Stimulated activated CD8-positive, alpha-beta memory T cell treated with anti-CD3 and anti-CD28 coated beads, Interleukin-4, amount 100 ng/mL, for 24 hours (primary cell): ENCODE measurements at regions not wholly inside any gene's neighbourhood (a gene's known extent, or its start where the extent isn't known, plus 50 kb on each side); places are given as distances from the start of the nearest gene placed in this dataset.
"Not testable (repeated sequence)": the region's sequence is repeated elsewhere in the genome, so short reads cannot be mapped to it uniquely, and the experiment has no call there.

Experiments used
- DNase-seq: peaks from one replicate; pipeline ENCODE4 v3.0.0-alpha.2; 2020; ENCODE audit warnings: low read depth

DNA sequence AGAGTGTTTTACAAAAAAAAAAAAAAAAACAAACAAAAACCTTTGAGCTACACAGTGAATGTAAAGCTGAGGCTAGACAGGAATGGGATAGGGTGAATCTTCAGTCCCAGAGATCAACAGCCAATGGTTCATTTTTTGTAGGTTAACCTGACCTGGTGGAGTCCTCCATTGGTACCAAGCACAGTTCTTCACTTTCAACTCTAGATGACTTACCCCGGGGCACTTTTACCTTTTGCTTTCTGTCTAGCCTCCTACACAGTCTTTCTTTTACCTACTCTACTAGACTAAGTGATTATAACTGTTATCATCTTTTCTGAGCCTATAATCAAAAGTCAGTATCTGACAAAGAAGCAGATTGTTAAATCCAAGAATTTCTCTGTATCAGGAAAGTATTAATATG is 50.9 kb downstream of the ANXA2R start:
- no peak for DNase-seq

DNA sequence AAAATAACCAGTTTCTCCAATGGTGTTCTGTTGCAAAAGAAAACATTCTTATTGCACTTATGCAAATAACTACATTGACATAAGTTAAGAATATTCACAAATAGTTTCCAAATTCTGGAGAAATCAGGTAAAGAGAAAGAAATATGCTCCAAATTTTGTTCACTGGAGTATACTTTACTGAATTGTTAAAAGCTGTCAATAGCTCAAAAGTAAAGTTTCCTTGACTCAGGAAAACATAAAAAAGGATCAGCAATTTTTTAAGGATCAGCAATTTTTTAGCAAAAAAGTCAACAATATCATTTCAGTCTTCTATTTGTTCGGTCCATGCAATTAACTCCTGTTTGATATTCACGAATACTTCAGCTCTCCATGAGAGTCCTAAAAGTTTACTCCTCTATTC is 51.6 kb downstream of the ANXA2R start:
- DNase-seq, result no peak

DNA sequence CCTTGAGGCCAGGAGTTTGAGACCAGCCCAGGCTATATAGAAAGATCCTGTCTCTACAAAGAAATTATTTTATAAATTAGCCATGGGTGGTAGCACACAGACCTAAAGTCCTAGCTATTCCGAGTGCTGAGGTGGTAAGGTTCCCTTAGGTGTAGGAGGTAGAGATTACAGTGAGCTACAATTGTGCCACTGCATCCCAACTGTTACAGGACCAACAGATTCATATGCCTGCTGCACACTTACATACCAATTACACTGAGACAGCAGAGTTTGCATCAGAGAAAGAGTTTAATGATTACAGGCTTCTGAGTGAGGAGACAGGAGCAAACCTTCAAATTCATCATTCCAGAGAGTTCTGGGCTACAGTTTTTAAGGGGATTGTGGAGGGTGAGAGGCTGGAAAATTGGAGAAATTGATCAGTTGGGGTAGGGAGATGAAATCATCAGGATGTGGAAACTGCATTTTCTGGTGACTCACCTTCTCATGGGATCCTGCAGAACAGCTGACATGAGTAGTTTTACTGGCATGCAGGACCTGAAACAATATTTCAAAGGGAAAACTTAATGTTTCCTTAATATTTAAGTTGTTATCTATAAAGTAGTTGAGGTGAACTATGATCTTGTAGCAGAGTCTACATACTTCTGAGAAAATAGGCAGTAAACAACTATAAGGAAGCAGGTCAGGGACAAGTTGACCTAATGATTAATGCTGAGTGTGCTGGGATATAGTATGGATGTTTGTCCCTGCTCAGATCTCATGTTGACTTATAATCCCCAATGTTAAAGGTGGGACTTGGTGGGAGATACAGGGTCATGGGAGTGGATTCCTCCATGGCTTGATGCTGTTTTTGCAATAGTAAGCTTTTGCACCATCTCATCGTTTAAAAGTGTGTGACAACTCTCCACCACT is 54.7 kb downstream of the ANXA2R start:
- no peak for DNase-seq

DNA sequence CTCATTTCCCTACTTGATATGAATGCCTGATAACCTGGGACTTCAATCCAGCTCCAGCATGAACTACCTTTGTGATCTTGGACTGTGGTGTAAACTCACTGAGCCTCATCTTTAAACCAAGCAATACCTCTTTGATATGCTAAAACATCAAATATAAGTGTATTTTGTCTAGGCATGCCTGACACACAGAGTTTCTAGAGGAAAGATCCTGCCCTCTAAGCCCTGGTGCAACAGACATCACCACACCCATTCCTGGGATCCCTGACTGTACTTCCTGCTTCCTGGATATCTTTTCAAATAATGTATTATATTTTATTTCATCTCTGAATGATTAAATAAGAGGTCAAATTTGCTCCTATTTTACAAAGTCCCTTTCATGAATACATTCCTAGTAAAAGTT is 55.8 kb downstream of the ANXA2R start:
- no peak for DNase-seq

DNA sequence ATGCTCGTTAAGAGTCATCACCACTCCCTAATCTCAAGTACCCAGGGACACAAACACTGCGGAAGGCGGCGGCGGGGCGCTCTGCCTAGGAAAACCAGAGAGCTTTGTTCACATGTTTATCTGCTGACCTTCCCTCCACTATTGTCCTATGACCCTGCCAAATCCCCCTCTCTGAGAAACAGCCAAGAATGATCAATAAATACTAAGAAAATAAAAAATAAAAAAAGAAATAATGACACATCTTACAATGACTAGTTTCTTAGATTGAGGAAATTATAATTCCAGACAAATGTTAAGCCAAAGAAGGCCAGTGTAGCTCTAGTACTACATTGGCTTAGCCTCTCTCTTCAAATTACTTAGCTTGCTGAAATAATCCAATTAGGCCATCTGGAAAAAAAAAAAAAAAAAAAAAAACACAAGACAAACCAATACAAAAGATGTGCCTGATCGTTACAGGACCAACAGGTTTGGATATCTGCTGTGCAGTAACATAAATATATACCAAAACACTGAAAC is 58.0 kb downstream of the ANXA2R start:
- no peak for DNase-seq

DNA sequence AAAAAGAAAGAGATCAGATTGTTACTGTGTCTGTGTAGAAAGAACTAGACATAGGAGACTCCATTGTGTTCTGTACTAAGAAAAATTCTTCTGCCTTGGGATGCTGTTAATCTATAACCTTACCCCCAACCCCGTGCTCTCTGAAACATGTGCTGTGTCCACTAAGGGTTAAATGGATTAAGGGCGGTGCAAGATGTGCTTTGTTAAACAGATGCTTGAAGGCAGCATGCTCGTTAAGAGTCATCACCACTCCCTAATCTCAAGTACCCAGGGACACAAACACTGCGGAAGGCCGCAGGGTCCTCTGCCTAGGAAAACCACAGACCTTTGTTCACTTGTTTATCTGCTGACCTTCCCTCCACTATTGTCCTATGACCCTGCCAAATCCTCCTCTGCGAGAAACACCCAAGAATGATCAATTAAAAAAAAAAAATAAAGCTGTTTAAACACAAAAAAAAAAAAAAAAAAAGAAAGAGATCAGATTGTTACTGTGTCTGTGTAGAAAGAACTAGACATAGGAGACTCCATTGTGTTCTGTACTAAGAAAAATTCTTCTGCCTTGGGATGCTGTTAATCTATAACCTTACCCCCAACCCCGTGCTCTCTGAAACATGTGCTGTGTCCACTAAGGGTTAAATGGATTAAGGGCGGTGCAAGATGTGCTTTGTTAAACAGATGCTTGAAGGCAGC is 58.6 kb downstream of the ANXA2R start:
- DNase-seq, result not testable (repeated sequence)

DNA sequence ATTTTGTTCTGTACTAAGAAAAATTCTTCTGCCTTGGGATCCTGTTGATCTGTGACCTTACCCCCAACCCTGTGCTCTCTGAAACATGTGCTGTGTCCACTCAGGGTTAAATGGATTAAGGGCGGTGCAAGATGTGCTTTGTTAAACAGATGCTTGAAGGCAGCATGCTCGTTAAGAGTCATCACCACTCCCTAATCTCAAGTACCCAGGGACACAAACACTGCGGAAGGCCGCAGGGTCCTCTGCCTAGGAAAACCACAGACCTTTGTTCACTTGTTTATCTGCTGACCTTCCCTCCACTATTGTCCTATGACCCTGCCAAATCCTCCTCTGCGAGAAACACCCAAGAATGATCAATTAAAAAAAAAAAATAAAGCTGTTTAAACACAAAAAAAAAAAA is 59.1 kb downstream of the ANXA2R start:
- DNase-seq, result not testable (repeated sequence)

DNA sequence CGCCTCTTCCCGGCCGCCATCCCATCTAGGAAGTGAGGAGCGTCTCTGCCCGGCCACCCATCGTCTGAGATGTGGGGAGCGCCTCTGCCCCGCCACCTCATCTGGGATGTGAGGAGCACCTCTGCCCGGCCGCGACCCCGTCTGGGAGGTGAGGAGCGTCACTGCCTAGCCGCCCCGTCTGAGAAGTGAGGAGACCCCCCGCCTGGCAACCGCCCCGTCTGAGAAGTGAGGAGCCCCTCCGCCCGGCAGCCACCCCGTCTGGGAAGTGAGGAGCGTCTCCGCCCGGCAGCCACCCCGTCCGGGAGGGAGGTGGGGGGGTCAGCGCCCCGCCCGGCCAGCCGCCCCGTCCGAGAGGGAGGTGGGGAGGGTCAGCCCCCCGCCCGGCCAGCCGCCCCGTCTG is 59.7 kb downstream of the ANXA2R start:
- not testable (repeated sequence) for DNase-seq

DNA sequence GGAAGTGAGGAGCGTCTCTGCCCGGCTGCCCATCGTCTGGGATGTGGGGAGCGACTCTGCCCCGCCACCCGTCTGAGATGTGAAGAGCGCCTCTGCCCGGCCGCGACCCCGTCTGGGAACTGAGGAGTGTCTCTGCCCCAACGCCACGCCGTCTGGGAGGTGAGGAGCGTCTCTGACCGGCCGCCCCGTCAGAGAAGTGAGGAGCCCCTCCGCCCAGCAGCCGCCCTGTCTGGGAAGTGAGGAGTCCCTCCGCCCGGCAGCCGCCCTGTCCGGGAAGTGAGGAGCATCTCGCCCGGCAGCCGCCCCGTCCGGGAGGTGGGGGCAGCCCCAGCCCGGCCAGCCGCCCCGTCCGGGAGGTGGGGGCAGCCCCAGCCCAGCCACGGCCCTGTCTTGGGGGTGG is 60.9 kb downstream of the ANXA2R start:
- DNase-seq, result not testable (repeated sequence)

DNA sequence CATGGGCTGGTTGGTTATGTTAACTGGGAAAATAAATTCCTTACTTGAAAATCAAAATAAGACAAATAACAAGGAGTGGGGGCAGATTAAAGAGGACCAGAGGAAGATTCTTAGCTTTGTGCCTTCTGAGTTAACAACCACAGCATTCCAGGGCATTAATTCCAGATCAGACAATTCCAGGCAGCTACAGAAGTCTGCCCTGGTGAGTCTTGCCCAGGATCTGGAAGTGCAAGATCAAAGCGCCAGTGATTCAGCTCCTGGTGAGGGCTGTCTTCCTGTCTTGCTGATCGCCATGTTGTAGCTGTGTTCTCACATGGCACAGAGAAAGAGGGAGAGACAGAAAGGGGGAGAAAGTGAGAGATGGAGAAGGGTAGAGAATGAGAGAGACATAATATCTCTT is 65.6 kb downstream of the ANXA2R start:
- no peak for DNase-seq

DNA sequence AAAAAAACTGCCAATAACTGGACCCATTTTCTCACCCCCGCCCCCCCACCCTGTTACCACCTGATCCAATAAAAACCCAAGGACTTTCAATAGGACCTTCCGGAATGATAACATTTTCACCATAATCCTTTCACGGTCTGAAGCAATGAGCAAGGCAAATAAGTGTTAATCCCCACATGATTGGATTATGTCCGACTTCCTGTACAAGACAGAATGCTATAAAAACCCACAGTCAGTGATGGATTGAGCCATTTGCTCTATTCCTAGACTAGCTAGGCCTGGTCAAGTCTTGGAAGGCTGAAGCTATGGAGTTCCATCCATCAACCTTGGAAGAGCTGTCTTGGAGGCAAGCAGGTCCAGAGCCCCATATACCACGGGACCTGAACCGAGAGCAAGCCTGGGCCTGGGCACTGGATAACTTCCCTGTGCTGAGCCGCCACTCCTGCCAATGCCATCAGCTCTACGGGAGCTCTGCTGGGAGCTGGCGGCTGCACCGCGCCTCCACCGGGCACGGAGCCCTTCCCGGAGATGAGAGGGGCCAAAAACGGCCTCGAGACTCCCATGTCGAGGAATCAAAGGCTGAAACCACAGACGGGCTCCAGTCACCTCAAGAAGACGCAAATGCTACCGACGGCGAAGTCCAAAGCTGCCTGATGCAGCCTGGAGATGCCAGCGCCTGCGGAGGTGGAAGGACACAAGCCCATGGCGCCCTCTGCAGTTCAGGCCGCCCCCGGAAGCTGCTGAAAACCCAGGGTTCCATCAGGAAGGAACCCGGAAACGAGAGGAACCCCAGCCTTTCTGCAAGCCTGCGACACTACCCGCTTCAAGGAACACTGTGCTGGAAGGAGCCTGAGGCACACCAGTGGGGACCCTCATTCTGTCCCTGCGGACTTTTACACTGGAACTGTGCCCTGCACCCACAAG is 69.2 kb downstream of the ANXA2R start:
- DNase-seq, result no peak

DNA sequence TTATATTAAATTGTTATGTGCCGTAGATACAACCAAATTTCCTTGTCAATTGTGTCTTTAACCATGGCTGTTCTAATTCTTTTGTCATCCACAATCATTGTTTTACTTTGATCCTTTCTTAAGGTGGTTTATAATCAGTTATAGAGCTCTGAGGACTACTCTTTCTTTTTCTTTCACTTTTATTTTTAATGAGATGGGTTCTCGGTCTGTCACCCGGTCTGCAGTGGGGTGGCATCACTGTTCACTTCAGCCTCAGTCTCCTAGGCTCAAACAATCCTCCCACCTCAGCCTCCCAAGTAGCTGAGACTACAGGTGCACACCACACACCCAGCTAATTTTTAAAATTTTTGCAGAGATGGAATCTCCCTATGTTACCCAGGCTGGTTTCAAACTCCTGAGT is 74.2 kb downstream of the ANXA2R start:
- DNase-seq, result no peak

DNA sequence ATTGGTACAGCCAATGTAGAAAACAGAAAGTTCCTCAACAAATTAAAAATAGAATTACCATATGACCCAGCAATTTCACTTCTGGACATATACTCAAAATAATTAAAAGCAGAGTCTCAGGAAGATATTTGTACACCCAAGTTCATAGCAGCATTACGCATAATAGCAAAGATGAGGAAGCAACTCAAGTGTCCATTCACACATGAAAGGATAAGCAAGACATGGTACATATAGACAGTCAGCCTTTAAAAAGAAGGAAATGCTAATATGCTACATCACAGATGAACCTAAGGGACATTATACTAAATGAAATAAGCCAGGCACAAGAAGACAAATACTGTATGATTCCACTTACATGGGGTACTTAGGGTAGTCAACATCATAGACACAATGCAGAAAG is 76.7 kb downstream of the ANXA2R start:
- DNase-seq, result no peak

DNA sequence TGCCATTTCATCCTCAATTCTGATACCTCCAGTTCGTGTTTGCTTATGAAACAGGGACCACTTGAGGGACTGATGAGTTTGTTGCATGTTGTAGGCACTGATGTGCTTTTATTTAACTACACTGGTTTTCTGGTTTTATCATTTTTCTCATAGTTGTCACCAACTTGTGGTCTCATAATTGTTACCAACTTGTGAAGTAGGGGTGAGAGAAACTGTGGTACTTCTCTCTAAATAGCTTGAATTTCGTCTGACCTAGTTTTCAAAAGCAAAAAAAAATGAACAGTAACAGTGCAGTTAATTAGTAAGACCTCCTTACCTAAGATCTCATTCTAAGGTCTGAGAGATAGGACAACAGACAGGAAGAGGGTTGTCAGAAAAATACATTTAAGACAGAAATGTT is 78.0 kb downstream of the ANXA2R start:
- DNase-seq, result no peak

DNA sequence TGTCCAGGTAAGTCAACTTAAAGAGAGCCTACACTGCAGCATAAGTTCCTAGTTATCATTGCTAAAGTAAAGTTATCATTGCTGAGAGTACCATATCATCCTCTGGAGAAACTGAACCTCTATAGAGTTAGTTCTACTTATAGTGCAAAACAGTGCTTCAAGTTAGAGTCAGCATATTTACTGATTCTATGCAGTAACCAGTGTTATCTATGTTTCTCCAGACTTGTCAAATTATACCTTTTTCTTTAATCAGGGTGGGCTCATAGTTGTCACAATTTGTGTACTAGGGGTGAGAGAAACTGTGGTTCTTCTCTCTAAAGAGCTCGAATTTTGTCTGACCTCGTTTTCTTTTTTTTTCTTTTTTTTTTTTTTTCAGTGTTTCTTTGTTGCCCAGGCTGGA is 79.6 kb downstream of the ANXA2R start:
- no peak for DNase-seq

DNA sequence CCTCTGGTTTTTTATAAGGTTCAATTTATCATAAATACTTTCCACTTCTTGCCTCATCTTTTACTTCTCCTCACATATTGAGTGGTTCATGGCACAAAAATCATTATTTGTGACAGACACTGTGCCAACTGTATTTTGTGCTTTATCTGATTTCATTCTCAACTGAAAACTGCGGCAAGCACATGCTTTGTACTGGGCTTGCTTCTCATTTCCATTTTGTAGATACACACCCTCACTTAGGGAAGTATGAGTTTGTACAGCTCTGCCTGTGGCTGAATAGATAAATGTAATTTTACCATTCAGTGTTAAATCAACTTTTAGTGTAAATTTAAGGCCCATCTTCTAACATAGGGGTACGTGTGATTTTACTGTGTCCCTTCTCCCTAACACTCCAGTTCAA is 83.6 kb downstream of the ANXA2R start:
- no peak for DNase-seq

DNA sequence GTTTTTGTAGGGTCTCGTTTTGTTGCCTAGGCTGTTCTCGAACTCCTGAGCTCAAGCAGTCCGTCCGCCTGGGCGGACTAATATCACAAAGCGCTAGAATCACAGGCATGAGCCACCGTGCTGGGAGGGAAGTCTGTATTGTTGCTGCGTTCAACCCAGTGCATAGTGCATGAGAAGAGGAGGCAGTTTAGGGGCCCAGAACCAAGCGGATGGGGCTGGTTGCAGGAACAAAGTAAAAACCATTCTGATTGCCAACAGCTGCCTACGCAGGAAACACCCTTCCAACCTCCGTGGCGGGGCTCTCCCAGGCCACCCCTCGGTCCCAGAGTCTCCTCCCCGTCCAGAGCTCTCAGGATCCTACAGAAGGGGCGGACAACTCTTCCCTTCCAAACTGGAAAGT is 87.1 kb downstream of the ANXA2R start:
- no peak for DNase-seq

DNA sequence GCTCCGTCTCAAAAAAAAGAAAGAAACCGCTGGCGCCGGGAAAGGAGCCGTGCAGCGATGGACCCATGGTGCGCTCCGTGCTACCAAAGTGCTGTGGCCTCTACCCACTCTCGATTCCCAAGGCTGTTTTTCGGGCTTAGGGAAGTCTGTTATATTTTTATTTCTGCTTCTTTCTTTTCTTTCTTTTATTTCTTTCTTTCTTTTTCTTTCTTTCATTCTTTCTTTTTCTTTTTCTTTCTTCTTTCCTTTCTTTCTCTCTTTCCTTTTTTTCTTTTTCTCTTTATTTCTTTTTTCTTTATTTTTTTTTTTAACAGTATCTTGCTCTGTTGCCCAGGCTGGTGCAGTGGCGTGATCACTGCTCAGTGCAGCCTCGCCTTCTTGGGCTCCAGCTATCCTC is 87.5 kb downstream of the ANXA2R start:
- DNase-seq, result no peak

DNA sequence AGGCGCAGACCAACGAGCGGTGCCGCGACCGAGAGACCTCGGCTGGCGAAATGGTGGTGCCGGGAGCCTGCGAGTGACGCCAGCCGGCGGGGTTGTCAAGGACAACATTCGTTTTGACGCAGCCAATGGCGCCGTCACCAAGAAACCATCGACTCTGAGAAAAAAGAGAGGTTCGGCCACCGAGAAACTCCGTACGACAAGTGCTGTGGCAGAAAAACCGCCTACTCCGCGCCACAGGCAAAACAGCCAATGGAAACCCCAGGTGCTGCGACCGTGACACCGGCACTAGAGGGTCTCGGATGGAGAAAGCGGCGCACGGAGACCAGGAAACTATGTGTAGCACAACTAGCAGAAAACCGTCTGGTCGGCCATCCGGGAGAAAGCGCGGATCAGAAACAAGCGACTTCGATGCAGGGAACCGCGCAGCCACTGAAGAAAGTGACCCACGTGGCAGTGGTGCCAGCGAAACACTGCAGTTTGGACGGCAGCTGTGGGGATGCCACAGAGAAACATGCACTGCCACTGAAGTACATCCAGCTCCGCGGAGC is 88.8 kb downstream of the ANXA2R start:
- DNase-seq, result peak; percentile 57

DNA sequence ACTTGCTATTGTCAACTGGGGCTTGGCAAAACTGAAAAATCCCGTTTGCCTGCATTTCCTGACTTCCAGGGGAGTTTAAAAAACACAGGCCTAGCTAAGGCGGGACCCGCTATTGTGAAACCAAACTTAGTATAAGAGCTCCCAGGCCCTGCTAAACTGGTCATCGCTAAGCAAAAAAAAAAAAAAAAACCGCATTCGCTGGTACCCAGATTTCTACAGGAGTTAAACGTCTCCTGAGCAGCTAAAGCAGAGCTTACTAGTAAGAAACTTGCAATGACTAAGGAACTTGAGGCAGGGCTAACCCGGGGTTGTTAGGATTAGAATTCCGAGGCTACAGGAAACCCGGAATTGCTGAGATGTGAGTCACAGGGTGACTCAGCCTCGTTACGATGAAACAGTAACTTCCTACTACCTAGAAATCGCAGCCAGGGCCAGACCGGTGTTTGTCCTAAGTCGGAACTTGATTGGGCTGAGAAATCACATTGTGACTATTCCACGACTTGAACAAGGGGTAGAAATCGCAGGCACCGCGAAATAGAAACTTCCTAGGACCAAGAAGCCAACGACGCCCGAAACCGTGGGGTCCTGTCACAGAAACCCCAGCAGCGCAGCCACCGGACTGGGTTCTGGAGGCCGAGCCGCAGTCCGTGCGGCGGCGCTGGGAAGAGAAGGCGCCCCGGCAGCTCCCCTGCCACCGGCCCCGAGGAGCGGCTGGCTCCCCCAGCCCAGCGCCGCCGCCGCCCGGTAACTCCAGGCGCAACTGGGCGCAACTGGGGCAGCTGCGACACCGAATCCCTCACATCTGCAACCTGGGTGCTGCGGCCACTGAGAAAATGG is 89.4 kb downstream of the ANXA2R start:
- peak; percentile 53 for DNase-seq

DNA sequence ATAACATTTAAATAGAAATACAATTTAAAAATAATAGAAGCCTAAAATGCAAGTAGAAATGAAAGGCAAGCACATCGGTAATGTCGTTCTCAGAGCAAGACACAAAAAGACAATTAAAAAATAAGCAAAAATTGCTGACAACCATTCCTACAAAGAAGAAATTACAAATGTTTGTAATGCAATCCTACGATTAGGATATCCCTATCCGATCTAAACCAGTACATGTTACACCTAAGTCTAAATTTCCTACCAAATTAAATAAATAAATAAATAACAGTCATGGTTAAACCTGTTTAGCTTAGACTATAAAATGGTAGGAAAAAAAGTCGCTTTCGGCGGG is 90.0 kb downstream of the ANXA2R start:
- DNase-seq, result no peak
